Endodermal cell (in vitro differentiated cells): ENCODE measurements at regions not wholly inside any gene's neighbourhood (a gene's known extent, or its start where the extent isn't known, plus 50 kb on each side); places are given as distances from the start of the nearest gene placed in this dataset.

Experiments
- DNase-seq: peaks from one replicate; pipeline ENCODE4 v3.0.0-alpha.2; 2017
- H3K27ac ChIP-seq: 2 replicates; pipeline ENCODE4 v1.5.1; 2013; ENCODE audit warnings: mild to moderate bottlenecking, low read depth, low read length, moderate library complexity
- H3K27me3 ChIP-seq: 2 replicates; pipeline ENCODE4 v1.6.1; 2013; ENCODE audit warnings: mild to moderate bottlenecking, low read length, moderate library complexity; ENCODE audit not compliant: insufficient read depth, control insufficient read depth, poor library complexity, severe bottlenecking
- H3K36me3 ChIP-seq: 2 replicates; pipeline ENCODE4 v1.7.0; 2013; ENCODE audit warnings: mild to moderate bottlenecking, low read length, moderate library complexity; ENCODE audit not compliant: control insufficient read depth, insufficient read depth
- H3K4me1 ChIP-seq: one replicate; pipeline ENCODE4 v1.7.0; 2013; ENCODE audit warnings: low read length; ENCODE audit not compliant: control insufficient read depth, insufficient read depth
- H3K4me3 ChIP-seq: 2 replicates; pipeline ENCODE4 v1.5.1; 2013; ENCODE audit warnings: mild to moderate bottlenecking, low read length, moderate library complexity
- H3K9ac ChIP-seq: 2 replicates; pipeline ENCODE4 v1.6.1; 2013; ENCODE audit warnings: mild to moderate bottlenecking, low read length, moderate library complexity; ENCODE audit not compliant: poor library complexity, severe bottlenecking; ENCODE audit errors: extremely low read depth
- H3K9me3 ChIP-seq: 2 replicates; pipeline ENCODE4 v1.6.1; 2013; ENCODE audit warnings: mild to moderate bottlenecking, low read length, moderate library complexity; ENCODE audit not compliant: control insufficient read depth
- H3K27ac Mint-ChIP-seq: 2 replicates; pipeline ENCODE4 v1.8.0; 2020; ENCODE audit warnings: mixed read lengths
- H3K27me3 Mint-ChIP-seq: 2 replicates; pipeline ENCODE4 v1.8.0; 2021; ENCODE audit warnings: mild to moderate bottlenecking, mixed read lengths; ENCODE audit not compliant: insufficient read depth
- H3K36me3 Mint-ChIP-seq: 2 replicates; pipeline ENCODE4 v1.8.0; 2020; ENCODE audit warnings: low read depth, mixed read lengths
- H3K4me1 Mint-ChIP-seq: 2 replicates; pipeline ENCODE4 v1.8.0; 2020; ENCODE audit warnings: mixed read lengths
- H3K4me3 Mint-ChIP-seq: 2 replicates; pipeline ENCODE4 v1.8.0; 2020; ENCODE audit warnings: mild to moderate bottlenecking, moderate library complexity, mixed read lengths
- H3K9me3 Mint-ChIP-seq: 2 replicates; pipeline ENCODE4 v1.8.0; 2020; ENCODE audit warnings: mild to moderate bottlenecking, mixed read lengths
- WGBS, 2 experiments: methylation state at CpG; one replicate each; pipeline versions ENCODE4 v1.1.5 to v1.1.7; 2013; ENCODE audit warnings: missing lambda C conversion rate in 2 of 2, mixed read lengths in 1 of 2; ENCODE audit not compliant: insufficient coverage in 1 of 2, insufficient read length in 1 of 2; 5-methylcytosine and 5-hydroxymethylcytosine counted together
- TF ChIP-seq, protein P1 (sequence below): fragments of 200-600 bp; sonication (generic); conservative IDR thresholded peaks from 2 replicates; pipeline ENCODE4 v1.5.0; 2021; ENCODE audit warnings: antibody characterized with exemption, mild to moderate bottlenecking

- TF ChIP-seq, protein P1, sequence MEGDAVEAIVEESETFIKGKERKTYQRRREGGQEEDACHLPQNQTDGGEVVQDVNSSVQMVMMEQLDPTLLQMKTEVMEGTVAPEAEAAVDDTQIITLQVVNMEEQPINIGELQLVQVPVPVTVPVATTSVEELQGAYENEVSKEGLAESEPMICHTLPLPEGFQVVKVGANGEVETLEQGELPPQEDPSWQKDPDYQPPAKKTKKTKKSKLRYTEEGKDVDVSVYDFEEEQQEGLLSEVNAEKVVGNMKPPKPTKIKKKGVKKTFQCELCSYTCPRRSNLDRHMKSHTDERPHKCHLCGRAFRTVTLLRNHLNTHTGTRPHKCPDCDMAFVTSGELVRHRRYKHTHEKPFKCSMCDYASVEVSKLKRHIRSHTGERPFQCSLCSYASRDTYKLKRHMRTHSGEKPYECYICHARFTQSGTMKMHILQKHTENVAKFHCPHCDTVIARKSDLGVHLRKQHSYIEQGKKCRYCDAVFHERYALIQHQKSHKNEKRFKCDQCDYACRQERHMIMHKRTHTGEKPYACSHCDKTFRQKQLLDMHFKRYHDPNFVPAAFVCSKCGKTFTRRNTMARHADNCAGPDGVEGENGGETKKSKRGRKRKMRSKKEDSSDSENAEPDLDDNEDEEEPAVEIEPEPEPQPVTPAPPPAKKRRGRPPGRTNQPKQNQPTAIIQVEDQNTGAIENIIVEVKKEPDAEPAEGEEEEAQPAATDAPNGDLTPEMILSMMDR, result no peak
- H3K27ac Mint-ChIP-seq, result no peak overlapping the region
Measured at GRCh38 chr2:160721089-160722040, 227.8 kb upstream of the RBMS1 start.

GRCh38 chr2:160726046-160726445 is 232.4 kb upstream of the RBMS1 start:
- Mint-ChIP-seq H3K27ac (no peak overlapping the region), H3K4me1 (peaks cover 14% of the 10 kb centered on the region), H3K27me3 (peaks cover 1% of the 10 kb centered on the region), H3K9me3 (peaks cover 13% of the 10 kb centered on the region), H3K4me3 (no peak overlapping the region), H3K36me3 (no peaks in the 10 kb centered on the region)
- no peaks in the 10 kb centered on the region for H3K4me1 ChIP-seq
- no peak overlapping the region for H3K27ac ChIP-seq
- H3K36me3 ChIP-seq, result no peaks in the 10 kb centered on the region
- no peak overlapping the region for H3K4me3 ChIP-seq
- peaks cover 4% of the 10 kb centered on the region for H3K9me3 ChIP-seq
- TF ChIP-seq, protein P1, result no peak
- 96% methylated on average over 1 of the region's 1 CpG; no CpG with 5 or more reads in 1 of the 2 experiments for WGBS, 2 experiments
- no peak for DNase-seq
- H3K27me3 ChIP-seq, result no peaks in the 10 kb centered on the region
- H3K9ac ChIP-seq, result no peak overlapping the region

More at GRCh38 chr2:160721089-160722040, 227.8 kb upstream of the RBMS1 start:
- no peaks in the 10 kb centered on the region for H3K36me3 ChIP-seq
- peaks cover 8% of the 10 kb centered on the region for H3K4me1 ChIP-seq
- H3K9ac ChIP-seq, result no peak overlapping the region
- Mint-ChIP-seq H3K9me3 (peaks cover 13% of the 10 kb centered on the region), H3K4me1 (peaks cover 12% of the 10 kb centered on the region), H3K36me3 (no peaks in the 10 kb centered on the region), H3K4me3 (no peak overlapping the region), H3K27me3 (peaks cover 1% of the 10 kb centered on the region)
- H3K9me3 ChIP-seq, result peaks cover 4% of the 10 kb centered on the region
- no peaks in the 10 kb centered on the region for H3K27me3 ChIP-seq
- whole genome bisulfite sequencing, 2 experiments, result 87 to 100% methylated on average over 1 of the region's 1 CpG
- H3K4me3 ChIP-seq, result no peak overlapping the region
- no peak for DNase-seq
- H3K27ac ChIP-seq, result no peak overlapping the region

DNA sequence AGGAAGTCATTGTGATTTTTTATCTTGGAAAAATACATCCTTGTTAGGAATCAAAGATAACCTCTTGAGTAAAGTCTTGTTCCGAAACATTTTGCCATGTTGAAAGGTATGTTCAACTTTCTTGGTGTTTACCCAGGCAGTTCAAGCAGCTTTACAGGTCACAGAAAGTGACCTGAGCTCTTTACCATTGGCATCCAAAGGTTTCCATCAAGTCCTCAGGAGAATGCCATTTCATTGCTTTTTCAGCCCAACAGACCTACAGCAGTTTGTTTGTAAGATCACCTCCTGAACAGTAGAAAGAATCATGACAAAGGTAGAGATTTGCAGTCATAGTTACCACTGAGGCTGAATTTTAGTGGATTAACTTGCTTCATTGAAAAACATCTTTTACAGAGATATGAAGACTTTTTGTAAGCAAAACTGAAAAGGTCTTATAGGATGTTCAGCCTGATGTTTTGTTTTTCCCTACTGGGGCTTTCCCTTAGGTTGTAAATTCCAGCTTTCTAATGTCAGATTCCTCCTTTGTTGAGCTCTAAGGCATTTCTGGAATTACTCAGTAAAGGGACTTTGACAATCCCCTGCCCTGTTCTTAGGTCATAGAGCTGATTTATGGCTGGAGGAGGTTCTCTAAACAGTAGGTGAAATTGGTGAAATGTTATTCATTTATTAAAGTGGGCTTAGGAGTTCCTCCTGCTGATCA is 236.8 kb upstream of the RBMS1 start:
- TF ChIP-seq, protein P1, result no peak
- no peak for DNase-seq
- no peak overlapping the region for H3K27ac ChIP-seq
- Mint-ChIP-seq H3K4me3 (no peak overlapping the region), H3K9me3 (no peaks in the 10 kb centered on the region), H3K4me1 (peaks cover 18% of the 10 kb centered on the region), H3K36me3 (no peaks in the 10 kb centered on the region), H3K27ac (no peak overlapping the region), H3K27me3 (no peaks in the 10 kb centered on the region)
- 91 to 97% methylated on average over 1 of the region's 1 CpG for WGBS, 2 experiments
- no peaks in the 10 kb centered on the region for H3K27me3 ChIP-seq
- H3K4me1 ChIP-seq, result no peaks in the 10 kb centered on the region
- no peaks in the 10 kb centered on the region for H3K9me3 ChIP-seq
- no peaks in the 10 kb centered on the region for H3K36me3 ChIP-seq
- H3K4me3 ChIP-seq, result no peak overlapping the region
- no peak overlapping the region for H3K9ac ChIP-seq
